Stimulated activated CD4-positive, alpha-beta T cell treated with anti-CD3 and anti-CD28 coated beads, Interleukin-2, amount 100 ng/mL, for 24 hours (primary cell): ENCODE measurements at regions not wholly inside any gene's neighbourhood (a gene's known extent, or its start where the extent isn't known, plus 50 kb on each side); places are given as distances from the start of the nearest gene placed in this dataset.
"Not testable (repeated sequence)": the region's sequence is repeated elsewhere in the genome, so short reads cannot be mapped to it uniquely, and the experiment has no call there.

Experiments used
- DNase-seq, 2 donors: peaks; one replicate each; pipeline ENCODE4 v3.0.0-alpha.2; 2020

DNA sequence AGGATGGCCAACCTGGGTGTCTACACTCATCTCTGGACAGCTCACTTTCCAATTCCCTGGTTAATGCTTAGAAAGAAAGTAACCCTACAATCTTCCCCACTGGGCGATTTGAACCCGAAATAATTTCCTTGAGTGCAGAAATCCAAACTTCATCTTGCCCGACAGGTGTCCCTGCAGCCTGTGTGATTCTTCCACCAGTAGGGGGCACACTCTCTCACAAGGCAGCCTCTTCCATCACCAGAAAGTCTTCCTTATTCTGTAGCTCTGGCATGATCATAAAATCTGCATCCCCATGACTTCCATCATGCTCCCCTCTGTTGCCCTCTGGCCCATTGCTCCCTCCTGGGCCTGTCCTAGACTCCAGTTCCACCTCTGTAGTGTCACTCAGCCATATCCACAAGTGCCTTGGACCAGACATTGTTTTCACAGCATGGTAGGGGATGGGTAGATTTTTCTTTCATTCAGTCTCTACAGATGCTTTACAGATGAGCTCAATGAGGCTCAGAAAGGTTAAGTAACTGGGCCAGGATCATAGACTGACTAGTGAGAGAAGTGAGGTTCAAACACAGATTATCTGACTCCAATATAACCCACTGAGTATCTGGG, 170.4 kb upstream of the SPTLC3 start:
- peak in 1 of 2 donors; percentile 0 for DNase-seq

DNA sequence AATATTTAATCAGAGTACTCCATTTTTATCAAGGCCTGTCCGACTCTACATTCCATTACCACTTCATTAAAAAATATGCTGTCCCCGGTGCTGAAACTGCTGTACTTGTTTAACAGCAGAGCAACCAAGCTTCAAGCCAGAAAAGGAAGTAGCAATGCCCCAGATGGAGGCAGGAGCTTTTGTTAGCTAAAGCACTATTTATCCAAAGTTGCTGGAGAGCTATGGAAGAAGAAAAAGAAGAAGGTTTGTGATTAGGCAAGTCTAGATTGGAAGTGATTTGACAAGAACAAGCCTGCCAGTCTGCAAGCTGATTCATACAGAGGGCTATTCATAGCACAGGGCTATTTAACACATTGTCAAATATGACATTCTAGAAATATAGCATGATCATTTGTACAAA, 160.9 kb upstream of the SPTLC3 start:
- no peak for DNase-seq

DNA sequence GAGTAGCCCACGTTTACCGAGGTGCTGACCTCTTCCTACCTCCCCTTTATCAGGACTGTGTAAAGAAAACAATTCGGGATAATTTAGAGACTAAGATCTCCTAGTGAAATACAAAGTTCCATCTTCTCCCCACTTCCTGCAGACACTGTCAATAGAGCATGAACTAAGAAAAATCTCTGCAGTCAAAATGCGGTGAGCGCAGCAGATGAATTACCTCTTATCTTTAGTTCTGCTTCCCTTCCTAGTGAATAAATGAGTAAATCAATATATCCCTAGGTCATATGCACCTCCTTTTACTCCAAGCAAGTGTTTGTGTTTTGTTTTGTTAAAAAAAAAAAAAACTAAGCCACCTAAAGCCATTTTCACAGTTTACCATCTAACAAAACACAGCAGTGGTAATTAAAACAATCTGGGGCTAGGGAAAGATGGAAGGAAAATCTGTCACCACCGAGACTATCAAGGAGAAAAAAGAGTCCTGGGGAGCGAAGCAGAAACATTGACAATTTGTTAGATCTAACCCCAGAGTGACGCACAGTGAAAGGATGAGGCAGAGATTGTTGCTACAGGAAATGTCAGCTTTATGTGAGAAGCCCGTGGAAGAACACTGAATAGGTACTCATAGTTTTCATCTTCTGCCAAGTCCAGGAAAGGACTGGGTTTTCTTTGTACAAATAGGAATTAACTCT, 159.4 kb upstream of the SPTLC3 start:
- no peak for DNase-seq

DNA sequence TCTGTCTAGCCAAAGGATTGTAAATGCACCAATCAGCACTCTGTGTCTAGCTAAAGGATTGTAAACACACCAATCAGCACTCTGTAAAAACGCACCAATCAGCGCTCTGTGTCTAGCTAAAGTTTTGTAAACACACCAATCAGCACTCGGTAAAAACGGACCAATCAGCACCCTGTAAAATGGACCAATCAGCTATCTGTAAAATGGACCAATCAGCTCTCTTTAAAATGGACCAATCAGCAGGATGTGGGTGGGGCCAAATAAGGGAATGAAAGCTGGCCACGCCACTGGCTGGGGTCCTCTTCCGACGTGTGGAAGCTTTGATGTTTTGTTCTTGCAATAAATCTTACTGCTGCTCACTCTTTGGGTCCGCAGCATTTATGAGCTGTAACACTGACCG, 151.1 kb upstream of the SPTLC3 start:
- DNase-seq, result not testable (repeated sequence)

DNA sequence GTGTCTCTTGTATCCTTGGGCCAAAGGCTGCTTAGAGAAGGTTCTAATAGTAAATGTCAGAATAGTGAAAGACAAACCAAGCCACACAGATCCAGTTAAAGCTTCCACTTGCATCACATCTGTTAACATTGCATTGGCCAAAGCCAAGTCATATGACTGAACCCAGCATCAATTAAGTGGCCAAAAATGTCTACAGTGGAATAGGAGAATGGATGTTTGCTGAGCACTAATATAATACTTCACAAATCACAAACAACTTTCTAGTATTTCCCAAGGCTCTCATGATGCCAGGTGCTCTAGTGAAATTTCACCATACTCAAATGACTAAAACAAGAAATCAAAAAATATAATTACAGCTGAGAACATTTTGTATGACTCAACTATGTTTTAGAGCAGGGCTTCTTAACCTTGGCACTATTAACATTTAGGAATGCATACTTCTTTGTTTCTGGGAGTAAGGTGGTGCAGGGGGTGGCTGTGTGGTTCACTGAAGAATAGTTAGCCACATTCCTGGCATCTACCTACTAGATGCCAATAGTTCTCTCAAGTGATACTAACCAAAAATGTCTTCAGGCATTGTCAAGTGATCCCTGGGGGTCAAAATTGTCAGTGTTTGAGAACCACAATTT, 148.0 kb upstream of the SPTLC3 start:
- DNase-seq, result no peak

DNA sequence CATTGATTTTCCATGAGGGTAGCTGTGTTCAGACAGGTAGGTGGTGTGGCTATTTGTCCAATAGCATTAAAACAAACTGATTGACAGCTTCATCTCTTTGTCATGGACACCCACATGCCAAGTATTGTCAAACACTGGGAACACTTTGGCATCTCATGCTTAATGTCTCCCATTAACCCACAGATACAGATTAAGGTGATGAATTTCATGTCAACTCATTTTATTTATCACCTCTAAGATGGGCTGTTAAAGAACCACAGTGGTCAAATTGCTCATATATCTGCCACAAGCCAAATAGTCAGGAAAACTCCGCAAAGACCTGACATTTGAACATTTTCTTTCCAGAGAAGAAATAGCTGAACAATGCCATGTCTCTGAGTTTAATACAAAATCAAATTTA, 139.1 kb upstream of the SPTLC3 start:
- DNase-seq, result no peak

DNA sequence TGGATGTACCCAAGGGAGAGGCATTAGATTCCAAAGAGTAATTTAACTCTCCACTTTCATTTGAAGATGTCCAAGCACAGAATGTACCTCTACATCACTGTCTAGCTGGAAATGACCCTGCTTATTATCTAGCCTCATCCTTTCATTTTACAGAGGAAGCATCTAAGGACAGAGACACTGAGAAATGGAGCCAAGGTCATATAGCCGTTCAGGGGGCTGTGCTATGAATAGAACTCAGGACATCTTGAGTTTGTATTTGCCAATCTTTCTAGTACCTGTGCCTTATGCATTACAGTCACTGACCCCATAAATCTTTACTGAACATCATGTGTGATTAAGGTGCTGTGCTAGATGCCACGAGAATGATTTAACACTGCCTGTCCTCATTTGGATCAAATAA, 138.2 kb upstream of the SPTLC3 start:
- no peak for DNase-seq

DNA sequence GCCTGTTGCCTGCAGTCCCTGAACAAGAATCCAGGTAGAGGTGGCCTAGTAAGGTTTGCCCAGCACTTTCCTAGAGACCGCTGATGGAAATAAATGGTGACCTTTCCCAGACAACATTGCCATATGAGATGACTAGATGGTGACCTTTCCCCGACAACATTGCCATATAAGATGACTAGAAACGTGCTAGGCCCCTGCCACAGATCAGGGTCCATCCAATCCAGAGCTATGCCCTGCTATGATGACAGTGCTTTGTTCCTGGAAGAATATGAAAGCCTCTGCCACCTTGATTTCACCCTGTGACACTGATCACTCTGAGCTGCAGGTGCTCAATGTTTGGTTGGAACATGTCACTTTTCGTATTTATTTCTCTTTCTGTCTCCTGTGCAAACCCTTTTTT, 133.8 kb upstream of the SPTLC3 start:
- DNase-seq, result no peak

DNA sequence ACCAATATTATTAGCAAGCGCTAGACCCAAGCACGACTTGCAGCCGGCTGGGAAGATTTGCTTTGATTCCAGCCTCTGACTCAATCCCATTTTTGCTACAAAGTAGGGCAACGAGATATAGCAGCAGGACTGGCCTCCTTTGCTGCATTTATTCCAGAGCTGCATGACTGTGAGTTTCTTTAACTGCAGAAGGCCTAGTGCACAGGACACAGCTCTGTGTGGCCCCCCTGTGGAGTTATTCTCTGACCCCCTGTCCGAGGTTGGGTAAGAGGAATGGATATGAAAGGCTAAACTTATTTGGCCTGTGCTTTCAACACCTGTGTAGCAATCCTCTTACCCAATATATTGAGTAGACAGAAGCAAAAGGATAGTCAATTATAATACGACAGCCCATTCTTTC, 133.3 kb upstream of the SPTLC3 start:
- no peak for DNase-seq

DNA sequence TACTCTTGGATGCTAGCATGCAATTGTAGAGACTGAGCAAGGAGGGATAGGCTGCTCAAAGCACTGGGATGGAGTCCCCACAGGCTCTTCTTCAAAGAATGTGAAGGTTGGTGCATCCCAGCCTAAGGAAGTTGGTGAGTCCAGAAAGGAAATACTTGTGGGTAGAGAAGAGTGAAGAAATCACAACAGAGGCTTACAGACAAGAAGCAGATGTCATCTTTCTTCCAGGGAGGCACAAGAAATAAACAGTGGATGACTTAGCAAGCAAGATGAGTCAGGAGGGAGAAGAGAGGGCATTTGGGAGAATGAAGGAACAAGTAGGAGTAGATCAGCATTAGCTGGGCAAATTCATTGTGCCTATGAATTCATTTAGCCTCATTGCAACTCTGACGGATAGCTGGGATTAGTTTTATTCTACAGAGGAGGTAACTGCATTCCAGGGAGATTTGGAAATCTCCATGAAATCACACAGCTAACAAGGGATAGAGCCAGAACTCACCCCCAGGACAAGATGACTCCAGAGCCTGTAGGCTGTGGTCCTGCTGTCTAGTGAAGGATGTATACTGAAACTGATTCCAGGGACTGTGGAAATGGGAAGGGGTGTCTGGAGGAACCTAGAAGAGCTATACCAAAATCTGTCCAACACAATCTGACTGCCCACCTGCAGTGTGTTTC, 125.8 kb upstream of the SPTLC3 start:
- no peak for DNase-seq

DNA sequence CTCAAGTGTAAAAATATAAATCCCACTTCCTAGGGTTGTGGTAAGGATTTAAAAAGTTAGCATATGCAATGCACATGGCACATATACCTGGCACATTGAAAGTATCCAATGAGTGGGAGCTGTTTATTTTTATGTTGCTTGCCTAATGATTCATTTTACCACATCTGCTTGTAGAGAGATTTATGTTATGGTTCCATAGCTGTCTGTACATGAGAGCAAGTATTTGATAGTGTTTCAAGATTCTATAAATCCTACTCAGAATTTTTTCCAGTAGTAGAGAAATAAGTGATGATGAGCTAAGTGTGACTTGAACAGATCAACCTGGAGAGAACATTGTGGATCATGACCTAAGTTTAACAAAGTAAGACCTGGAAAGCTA, 125.3 kb upstream of the SPTLC3 start:
- no peak for DNase-seq

DNA sequence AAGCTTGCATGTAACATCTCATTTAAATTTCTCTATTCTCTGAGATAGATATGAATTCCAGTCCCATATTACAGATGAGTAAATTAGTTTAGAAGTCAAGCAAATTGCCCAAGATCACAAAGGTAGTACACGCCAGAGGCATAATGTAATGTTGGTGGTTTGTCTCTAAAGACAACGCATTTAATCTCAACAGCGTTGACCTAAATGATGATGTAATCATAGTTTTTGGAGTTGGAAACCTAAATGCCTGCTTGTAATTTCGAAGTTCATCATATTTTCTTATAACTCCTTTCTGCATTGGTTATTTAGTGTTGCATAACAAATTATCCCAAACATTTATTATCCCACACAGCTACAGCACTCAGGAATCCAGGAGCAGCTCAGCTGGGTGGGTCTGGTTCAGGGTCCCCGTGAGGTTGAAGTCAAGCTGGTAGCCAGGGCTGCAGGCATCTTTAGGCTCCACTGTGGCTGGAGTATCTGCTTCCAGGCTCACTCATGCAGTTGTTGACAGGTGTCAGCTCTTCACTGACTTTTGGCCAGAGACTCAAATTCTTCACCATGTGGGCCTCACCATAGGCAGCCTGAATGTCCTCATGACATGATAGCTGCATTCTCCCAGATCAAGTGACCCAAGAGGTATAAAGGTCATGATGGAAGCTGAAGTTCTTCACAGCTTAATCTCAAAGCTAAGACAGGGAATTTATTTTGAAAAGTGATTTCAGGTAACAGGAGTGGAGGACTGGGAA, 122.0 kb upstream of the SPTLC3 start:
- no peak for DNase-seq

DNA sequence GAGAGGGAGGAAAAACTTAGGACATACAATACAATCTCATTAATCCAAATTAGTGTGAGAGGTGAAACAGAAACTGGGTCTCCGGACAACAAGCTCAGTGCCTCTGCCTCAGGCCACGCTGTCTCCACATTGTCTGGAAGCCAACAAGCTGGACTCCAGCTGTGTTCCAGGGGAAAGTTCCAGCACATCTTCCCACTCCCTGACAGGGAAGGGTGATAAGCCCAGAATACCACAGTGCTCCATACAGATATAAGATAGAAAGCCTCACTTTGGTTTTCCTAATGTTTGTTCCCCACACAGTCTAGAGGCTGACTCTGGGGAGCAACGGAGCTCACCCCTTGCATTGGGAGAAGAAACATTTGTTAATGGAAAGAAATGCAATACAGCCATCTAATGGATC, 117.1 kb upstream of the SPTLC3 start:
- no peak for DNase-seq

DNA sequence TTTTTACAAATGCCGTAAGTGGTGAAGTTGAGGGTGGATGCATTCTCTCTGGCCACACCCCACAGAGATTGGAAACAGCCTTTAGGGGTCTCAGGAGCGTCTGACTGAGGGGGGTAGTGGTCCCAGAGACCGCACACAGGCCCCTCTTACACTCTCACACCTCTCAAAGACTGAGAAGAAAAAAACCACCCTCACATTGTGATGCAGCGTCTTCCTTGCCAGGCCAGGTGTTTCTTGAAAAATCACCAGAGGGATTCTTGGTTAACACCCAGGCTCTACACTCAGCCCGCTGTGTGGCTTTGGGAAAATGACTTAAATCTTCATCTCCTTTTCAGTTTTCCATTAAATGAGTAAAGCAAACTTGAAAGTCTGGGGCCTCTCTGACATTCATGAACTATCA, 115.8 kb upstream of the SPTLC3 start:
- no peak for DNase-seq

DNA sequence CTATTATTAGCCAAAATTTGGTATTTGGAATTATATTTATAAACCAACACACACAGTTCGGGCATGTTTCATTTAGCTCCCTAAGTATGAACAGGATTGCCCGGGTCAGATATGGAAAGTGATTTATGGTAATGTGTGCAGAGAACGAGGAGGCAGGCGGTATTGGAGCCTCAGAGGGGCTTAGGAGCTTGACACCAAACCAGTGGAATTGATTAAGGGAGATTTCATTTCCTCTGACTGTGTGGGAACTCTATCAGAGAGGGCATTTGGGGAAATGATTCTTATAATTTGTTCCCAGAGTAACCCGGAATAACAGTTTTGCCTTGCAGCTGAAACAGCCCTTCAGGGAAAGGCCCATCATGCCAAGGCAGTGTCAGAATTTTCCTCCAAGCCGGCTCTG, 115.1 kb upstream of the SPTLC3 start:
- no peak for DNase-seq

DNA sequence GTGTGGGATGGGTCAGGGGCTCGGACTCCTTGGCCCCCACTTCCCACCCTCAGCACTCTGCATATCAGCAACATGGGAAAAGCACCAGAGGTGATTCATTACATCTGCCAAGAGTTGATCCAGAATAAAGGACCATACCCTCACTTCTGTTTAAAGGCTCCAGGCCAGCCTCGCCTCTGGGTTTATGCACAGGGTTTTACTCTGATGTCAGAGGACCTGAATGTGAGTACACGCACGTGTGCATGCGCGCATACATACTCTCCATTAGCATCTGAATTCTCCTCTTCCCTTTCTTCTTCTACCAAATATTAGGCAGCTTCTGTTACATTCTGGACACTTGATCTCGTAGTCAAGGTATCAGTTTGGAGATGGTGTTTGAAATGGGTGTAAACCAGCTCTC, 114.7 kb upstream of the SPTLC3 start:
- no peak for DNase-seq

DNA sequence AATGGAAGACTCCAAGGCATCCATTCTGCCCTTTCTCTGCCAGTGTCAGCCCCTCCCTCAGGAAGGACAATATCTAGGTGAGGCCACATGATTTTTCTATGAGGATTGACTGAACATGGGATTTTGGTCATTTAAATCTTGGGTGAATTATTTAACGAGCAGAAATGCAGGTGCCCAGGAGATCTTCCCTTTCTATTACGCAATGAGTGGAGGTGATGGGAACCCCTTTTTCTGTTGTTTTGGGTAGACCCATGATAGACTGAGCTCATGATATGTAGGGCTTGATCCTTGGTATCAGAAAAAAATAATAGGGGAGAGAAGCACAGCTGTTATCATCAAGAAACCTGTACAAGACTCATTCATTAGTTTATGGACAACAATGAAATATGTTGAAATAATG, 112.6 kb upstream of the SPTLC3 start:
- no peak for DNase-seq

DNA sequence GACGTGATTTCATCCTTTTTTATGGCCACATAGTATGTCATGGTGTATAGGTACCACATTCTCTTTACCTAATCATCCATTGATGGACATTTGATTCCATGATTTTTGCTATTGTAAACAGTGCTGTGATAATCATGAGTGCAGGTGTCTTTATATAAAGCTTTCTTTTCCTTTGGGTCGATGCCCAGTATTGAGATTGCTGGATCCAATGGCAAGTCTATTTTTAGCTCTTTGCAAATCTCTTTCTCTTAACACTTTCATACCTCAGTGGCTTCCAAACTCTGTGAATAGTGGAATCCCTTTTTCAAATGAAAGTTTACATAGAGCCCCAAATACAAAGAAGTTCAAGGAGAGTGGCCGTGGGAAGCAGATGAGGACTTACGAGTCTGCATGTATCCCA, 105.8 kb upstream of the SPTLC3 start:
- no peak for DNase-seq

DNA sequence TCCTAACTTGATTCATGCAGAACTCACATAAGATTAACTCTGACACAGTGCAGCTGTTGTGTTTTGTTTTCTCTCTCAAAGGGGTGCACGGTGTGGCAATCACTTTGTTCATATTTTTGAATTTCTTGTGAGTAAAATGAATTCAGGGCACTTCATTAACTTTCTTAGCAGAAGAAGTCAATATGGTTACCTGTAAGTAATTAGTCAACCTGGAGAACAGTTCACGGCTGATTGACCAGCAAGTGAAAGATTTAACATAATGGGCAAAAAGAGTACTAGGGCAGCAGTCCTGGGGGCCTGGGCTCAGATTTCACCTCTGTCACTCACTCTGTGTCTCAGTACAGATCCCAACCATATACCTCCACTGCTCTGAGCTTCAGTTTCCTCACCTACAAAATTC, 102.4 kb upstream of the SPTLC3 start:
- no peak for DNase-seq

DNA sequence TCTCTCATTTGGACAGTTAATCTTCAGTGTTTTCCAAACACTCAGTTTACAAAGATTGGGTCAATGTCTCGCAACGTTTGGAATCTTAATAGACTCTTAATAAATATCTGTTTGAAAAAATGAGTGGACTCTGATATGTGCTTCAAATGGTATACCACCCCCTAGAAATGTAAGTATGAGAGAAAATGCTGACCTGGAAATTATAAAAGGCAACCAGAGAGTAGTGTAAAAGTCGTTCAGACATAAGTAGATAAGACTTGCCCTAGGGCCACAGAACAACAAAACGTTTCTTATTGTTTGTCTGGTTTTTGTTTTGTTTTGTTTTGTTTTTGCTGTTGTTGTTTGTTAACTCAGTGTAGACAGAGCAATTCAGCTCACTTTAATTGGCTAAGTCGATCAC, 97.4 kb upstream of the SPTLC3 start:
- DNase-seq, result no peak

DNA sequence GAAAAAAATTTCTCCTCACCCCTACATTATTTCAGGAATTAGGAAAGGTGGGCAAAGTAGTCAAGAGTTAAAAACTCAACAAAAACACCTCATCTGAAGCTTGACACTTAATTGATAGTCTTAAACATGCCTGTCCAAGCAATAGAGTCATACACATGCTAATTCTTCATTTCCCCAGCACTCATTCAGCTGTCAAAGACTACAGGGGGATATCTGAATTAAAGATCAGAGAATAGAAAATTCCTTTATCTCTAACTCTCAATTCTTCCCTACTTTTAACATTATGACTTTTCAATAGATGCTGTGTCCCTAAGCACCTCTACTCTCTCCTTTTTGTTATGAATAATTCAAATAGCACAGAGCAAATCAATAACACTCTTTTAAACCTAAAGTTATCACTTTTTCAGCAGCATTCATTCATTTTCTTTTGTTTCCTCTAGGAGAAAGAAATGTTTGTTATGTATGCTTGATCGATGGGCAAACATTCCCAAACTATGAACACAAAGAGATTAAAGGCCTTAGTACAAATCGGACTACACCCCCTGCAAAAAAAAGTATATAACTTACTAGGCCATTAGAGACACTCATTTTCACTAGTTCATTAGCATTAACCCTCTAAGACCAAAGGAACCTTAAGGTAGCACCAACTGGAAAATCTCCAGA, 94.9 kb upstream of the SPTLC3 start:
- DNase-seq, result no peak

DNA sequence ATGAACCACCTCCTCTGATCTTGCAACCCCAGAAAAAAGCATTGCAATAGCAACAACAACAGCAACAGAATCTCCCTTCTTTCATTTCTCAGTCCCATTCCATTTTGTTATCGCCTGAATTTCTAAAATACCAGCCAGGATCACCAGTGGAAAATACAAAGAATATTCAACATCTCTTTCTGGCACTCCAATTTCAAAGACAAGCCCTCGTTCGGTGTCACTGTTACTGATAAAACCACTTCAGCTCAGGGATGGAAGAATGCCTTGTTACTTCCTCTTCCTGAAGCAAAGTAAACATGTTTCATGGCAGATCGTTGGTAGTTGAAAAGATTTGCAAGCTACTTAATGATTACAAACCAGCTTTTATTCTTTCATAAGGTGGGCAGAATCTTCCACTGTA, 94.0 kb upstream of the SPTLC3 start:
- DNase-seq, result no peak

DNA sequence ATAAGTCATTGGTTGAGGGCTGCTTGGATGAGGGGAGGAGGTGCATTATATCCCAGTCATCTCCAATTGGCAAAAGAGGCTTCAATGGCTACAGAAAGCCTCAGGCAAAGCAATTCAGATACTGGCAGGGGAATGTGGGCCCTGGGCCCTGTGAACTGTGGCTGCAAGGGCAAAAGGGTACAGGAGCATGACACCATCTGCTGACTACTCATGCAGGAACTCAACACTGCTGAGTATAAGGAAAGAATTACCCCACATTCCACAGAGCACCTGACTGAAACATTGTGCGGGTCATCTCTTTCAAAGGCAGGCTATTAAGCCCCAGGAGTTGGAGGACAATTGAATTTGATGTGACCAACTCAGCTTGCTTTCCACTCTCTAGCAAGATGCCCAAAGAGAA, 92.1 kb upstream of the SPTLC3 start:
- no peak for DNase-seq
